Lung (tissue), 11 donors: ENCODE measurements at regions not wholly inside any gene's neighbourhood (a gene's known extent, or its start where the extent isn't known, plus 50 kb on each side); places are given as distances from the start of the nearest gene placed in this dataset.

ENCODE experiments used
- ATAC-seq: fragments of 200-7000 bp; cut with Tn5 transposase; one replicate; pipeline ENCODE4 v1.9.1; 2020; ENCODE audit warnings: moderate number of reproducible peaks; ENCODE audit not compliant: insufficient read depth, low FRiP score
- DNase-seq, 3 donors: peaks; one replicate each; pipeline ENCODE4 v3.0.0-alpha.2; 2013 to 2017
- H3K27ac ChIP-seq, 2 donors: one replicate each; pipeline ENCODE4 v1.5.1; 2013; ENCODE audit warnings: mild to moderate bottlenecking in 2 of 2, moderate library complexity in 2 of 2, control low read depth in 1 of 2, inconsistent platforms in 1 of 2, low read depth in 1 of 2, low read length in 1 of 2
- H3K27me3 ChIP-seq, 3 donors: one replicate each; pipeline ENCODE4 v1.5.1; 2013; ENCODE audit warnings: low read length in 2 of 3; ENCODE audit not compliant: control insufficient read depth in 3 of 3, insufficient read depth in 3 of 3
- H3K36me3 ChIP-seq, 4 donors: one replicate each; pipeline ENCODE4 v1.5.1; 2013; ENCODE audit warnings: low read length in 4 of 4, mild to moderate bottlenecking in 1 of 4, moderate library complexity in 1 of 4; ENCODE audit not compliant: control insufficient read depth in 4 of 4, insufficient read depth in 4 of 4
- H3K4me1 ChIP-seq, 5 donors: one replicate each; pipeline ENCODE4 v1.5.1; 2013; ENCODE audit warnings: low read length in 5 of 5, mild to moderate bottlenecking in 2 of 5, moderate library complexity in 1 of 5; ENCODE audit not compliant: control insufficient read depth in 5 of 5, insufficient read depth in 5 of 5
- H3K4me3 ChIP-seq: one replicate; pipeline ENCODE4 v1.5.1; 2013; ENCODE audit warnings: mild to moderate bottlenecking, control low read depth, moderate library complexity
- H3K9ac ChIP-seq, 2 donors: one replicate each; pipeline ENCODE4 v1.5.1; 2013; ENCODE audit warnings: low read length in 2 of 2, control low read depth in 1 of 2; ENCODE audit not compliant: insufficient read depth in 1 of 2
- H3K9me3 ChIP-seq, 4 donors: one replicate each; pipeline ENCODE4 v1.5.1; 2013; ENCODE audit warnings: low read length in 3 of 4, mild to moderate bottlenecking in 1 of 4, moderate library complexity in 1 of 4; ENCODE audit not compliant: control insufficient read depth in 4 of 4, insufficient read depth in 3 of 4
- CTCF ChIP-seq: IDR thresholded peaks from 2 replicates; pipeline ENCODE4 v1.5.1; 2012; ENCODE audit warnings: mild to moderate bottlenecking; ENCODE audit errors: control extremely low read depth, extremely low read depth
- WGBS, 2 donors: extraction: QIAGEN DNeasy Blood & Tissue Kit; methylation state at CpG; one replicate each; pipeline ENCODE4 v1.1.7; 2013; 5-methylcytosine and 5-hydroxymethylcytosine counted together
- donor health status: control.
- donor health status: control.
- donor health status: Bipolar disorder and iron deficiency.
- donor health status: healthy.
- donor health status: DM: yes; HTN: yes; CAD: no.

- no peak overlapping the region for H3K9ac ChIP-seq
- H3K27me3 ChIP-seq: no peaks in the 10 kb centered on the region
- H3K9me3 ChIP-seq: no peaks in the 10 kb centered on the region
- peaks cover 0 to 9% (median 2%) of the 10 kb centered on the region in 5 donors for H3K4me1 ChIP-seq
- no peak for TF ChIP-seq CTCF
- WGBS, 2 donors: 87 to 91% methylated on average over 10 of the region's 10 CpGs
- peak in 2 of 3 donors; percentile 50 to 53 for DNase-seq
- H3K36me3 ChIP-seq: no peaks in the 10 kb centered on the region
- ATAC-seq: no peak
- H3K4me3 ChIP-seq: no peak overlapping the region
- H3K27ac ChIP-seq: no peak overlapping the region
These were observed 139.0 kb upstream of the JAG1 start for GRCh38 chr20:10812759-10813327.

GRCh38 chr20:10823585-10823984 lies 149.8 kb upstream of the JAG1 start:
- DNase-seq: no peak
- Histone ChIP-seq H3K27ac (no peak overlapping the region), H3K4me3 (no peak overlapping the region), H3K4me1 (no peaks in the 10 kb centered on the region), H3K9me3 (no peaks in the 10 kb centered on the region), H3K27me3 (no peaks in the 10 kb centered on the region), H3K9ac (no peak overlapping the region), H3K36me3 (no peaks in the 10 kb centered on the region)
- 84 to 92% methylated on average over 3 of the region's 3 CpGs for WGBS, 2 donors
- ATAC-seq: no peak
- no peak for TF ChIP-seq CTCF

GRCh38 chr20:10824750-10825500 lies 151.1 kb upstream of the JAG1 start:
- H3K9ac ChIP-seq: no peak overlapping the region
- DNase-seq: no peak
- no peak for ATAC-seq
- WGBS, 2 donors: 90 to 93% methylated on average over 11 of the region's 11 CpGs
- H3K4me1 ChIP-seq: no peaks in the 10 kb centered on the region
- no peaks in the 10 kb centered on the region for H3K27me3 ChIP-seq
- H3K9me3 ChIP-seq: no peaks in the 10 kb centered on the region
- H3K36me3 ChIP-seq: no peaks in the 10 kb centered on the region
- TF ChIP-seq CTCF: no peak
- no peak overlapping the region for H3K4me3 ChIP-seq
- no peak overlapping the region for H3K27ac ChIP-seq
